ENCODE measurements at regions not wholly inside any gene's neighbourhood (a gene's known extent, or its start where the extent isn't known, plus 50 kb on each side); places are given as distances from the start of the nearest gene placed in this dataset.
"Not testable (repeated sequence)": the region's sequence is repeated elsewhere in the genome, so short reads cannot be mapped to it uniquely, and the experiment has no call there.

GRCh38 chr12:14200598-14200997 is 164.9 kb upstream of the ATF7IP start:
- DNase-seq (ENCODE audit: low spot score) (no peak), ATAC-seq (ENCODE audit: low FRiP score) (no peak)
- TF ChIP-seq CTCF (IDR thresholded peaks at IDR 0.05): no peak

GRCh38 chr12:14201291-14201690 is 164.2 kb upstream of the ATF7IP start:
- TF ChIP-seq CTCF (IDR thresholded peaks at IDR 0.05): no peak
- DNase-seq (ENCODE audit: low spot score): no peak
- no peak for ATAC-seq (ENCODE audit: low FRiP score)

GRCh38 chr12:14207905-14208551 is 157.5 kb upstream of the ATF7IP start:
- DNase-seq (ENCODE audit: low spot score) (no peak), ATAC-seq (ENCODE audit: low FRiP score) (no peak)
- TF ChIP-seq CTCF (IDR thresholded peaks at IDR 0.05): no peak

- TF ChIP-seq CTCF (IDR thresholded peaks at IDR 0.05): no peak
- DNase-seq (ENCODE audit: low spot score): no peak
- no peak for ATAC-seq (ENCODE audit: low FRiP score)
These were observed 153.5 kb upstream of the ATF7IP start for GRCh38 chr12:14211947-14212387.

- no peak for DNase-seq (ENCODE audit: low spot score)
These were observed 151.9 kb upstream of the ATF7IP start for GRCh38 chr12:14213542-14213941.

GRCh38 chr12:14214495-14214894 is 151.0 kb upstream of the ATF7IP start:
- no peak for TF ChIP-seq CTCF (IDR thresholded peaks at IDR 0.05)
- DNase-seq (ENCODE audit: low spot score) (no peak), ATAC-seq (ENCODE audit: low FRiP score) (no peak)

More at GRCh38 chr12:14213542-14213941, 151.9 kb upstream of the ATF7IP start:
- no peak for ATAC-seq (ENCODE audit: low FRiP score)
- no peak for TF ChIP-seq CTCF (IDR thresholded peaks at IDR 0.05)

GRCh38 chr12:14215949-14216348 is 149.5 kb upstream of the ATF7IP start:
- not testable (repeated sequence) for ATAC-seq (ENCODE audit: low FRiP score); DNase-seq (ENCODE audit: low spot score)

Measured in omental fat pad (tissue), 3 donors.